Neural cell (in vitro differentiated cells): ENCODE measurements at regions not wholly inside any gene's neighbourhood (a gene's known extent, or its start where the extent isn't known, plus 50 kb on each side); places are given as distances from the start of the nearest gene placed in this dataset.

Source experiments
- CTCF ChIP-seq: fragments of 450-650 bp; IDR thresholded peaks from 2 replicates; pipeline ENCODE4 v1.5.1; 2014; ENCODE audit warnings: antibody characterized with exemption, mild to moderate bottlenecking, moderate library complexity; ENCODE audit not compliant: poor library complexity, severe bottlenecking
- EP300 ChIP-seq: fragments of 450-650 bp; conservative IDR thresholded peaks from 2 replicates; pipeline ENCODE4 v1.6.1; 2014; ENCODE audit warnings: antibody characterized with exemption, mild to moderate bottlenecking, moderate library complexity; ENCODE audit not compliant: poor library complexity, severe bottlenecking
- EZH2 ChIP-seq: fragments of 200-600, 300-800 bp; shearing (Covaris generic), sonication (generic); IDR thresholded peaks from 2 replicates; pipeline ENCODE4 v1.6.1; 2014; ENCODE audit warnings: antibody characterized with exemption, low read length, borderline replicate concordance, mild to moderate bottlenecking; ENCODE audit not compliant: insufficient read depth, poor library complexity, severe bottlenecking
- MXI1 ChIP-seq: fragments of 450-650 bp; conservative IDR thresholded peaks from 2 replicates; pipeline ENCODE4 v1.6.1; 2014; ENCODE audit warnings: antibody characterized with exemption, mild to moderate bottlenecking; ENCODE audit not compliant: poor library complexity, severe bottlenecking
- POLR2AphosphoS5 ChIP-seq: IDR thresholded peaks from 2 replicates; pipeline ENCODE4 v1.6.1; 2012
- RAD21 ChIP-seq: fragments of 450-650 bp; conservative IDR thresholded peaks from 2 replicates; pipeline ENCODE4 v1.6.1; 2014; ENCODE audit warnings: antibody characterized with exemption, mild to moderate bottlenecking, moderate library complexity
- REST ChIP-seq: IDR thresholded peaks from 2 replicates; pipeline ENCODE4 v1.6.1; 2012; ENCODE audit warnings: borderline replicate concordance
- SMC3 ChIP-seq: fragments of 450-650 bp; conservative IDR thresholded peaks from 2 replicates; pipeline ENCODE4 v1.6.1; 2014; ENCODE audit warnings: antibody characterized with exemption, mild to moderate bottlenecking, moderate library complexity; ENCODE audit not compliant: poor library complexity

GRCh38 chr2:235126768-235127167 is 175.0 kb downstream of the SH3BP4 start:
- TF ChIP-seq POLR2AphosphoS5 (no peak), CTCF (no peak), EP300 (no peak), EZH2 (no peak), SMC3 (no peak), REST (no peak), RAD21 (no peak), MXI1 (no peak)
